ENCODE measurements at regions not wholly inside any gene's neighbourhood (a gene's known extent, or its start where the extent isn't known, plus 50 kb on each side); places are given as distances from the start of the nearest gene placed in this dataset.

- intact Hi-C loops (cut with DNase I), result no loop called here
- 76 to 80% (median 79%) methylated on average over 3 of the region's 3 CpGs for WGBS, 4 donors
These were observed 198.2 kb upstream of the APP start for GRCh38 chr21:26368591-26369320.

GRCh38 chr21:26366781-26367180, 196.2 kb upstream of the APP start:
- Histone ChIP-seq H3K27ac (no peak overlapping the region), H3K4me1 (replicated peaks in 1 of 2) (no peaks in the 10 kb centered on the region), H3K27me3 (no peaks in the 10 kb centered on the region), H3K9me3 (replicated peaks in 1 of 3) (no peaks in the 10 kb centered on the region), H3K4me3 (no peak overlapping the region), H3K36me3 (replicated peaks in 1 of 2) (no peaks in the 10 kb centered on the region)
- 89 to 97% (median 95%) methylated on average over 2 of the region's 2 CpGs for WGBS, 4 donors
- no peak for TF ChIP-seq POLR2A (IDR thresholded peaks at IDR 0.05)
- TF ChIP-seq CTCF (IDR thresholded peaks at IDR 0.05), result no peak
- intact Hi-C loops (cut with DNase I), result no loop called here
- DNase-seq, result no peak

More at GRCh38 chr21:26368591-26369320, 198.2 kb upstream of the APP start:
- Histone ChIP-seq H3K36me3 (replicated peaks in 1 of 2) (no peaks in the 10 kb centered on the region), H3K4me3 (no peak overlapping the region), H3K27ac (no peak overlapping the region), H3K4me1 (replicated peaks in 1 of 2) (no peaks in the 10 kb centered on the region), H3K27me3 (no peaks in the 10 kb centered on the region), H3K9me3 (replicated peaks in 1 of 3) (no peaks in the 10 kb centered on the region)
- DNase-seq, result no peak
- TF ChIP-seq POLR2A (IDR thresholded peaks at IDR 0.05), result no peak
- TF ChIP-seq CTCF (IDR thresholded peaks at IDR 0.05), result no peak

DNA sequence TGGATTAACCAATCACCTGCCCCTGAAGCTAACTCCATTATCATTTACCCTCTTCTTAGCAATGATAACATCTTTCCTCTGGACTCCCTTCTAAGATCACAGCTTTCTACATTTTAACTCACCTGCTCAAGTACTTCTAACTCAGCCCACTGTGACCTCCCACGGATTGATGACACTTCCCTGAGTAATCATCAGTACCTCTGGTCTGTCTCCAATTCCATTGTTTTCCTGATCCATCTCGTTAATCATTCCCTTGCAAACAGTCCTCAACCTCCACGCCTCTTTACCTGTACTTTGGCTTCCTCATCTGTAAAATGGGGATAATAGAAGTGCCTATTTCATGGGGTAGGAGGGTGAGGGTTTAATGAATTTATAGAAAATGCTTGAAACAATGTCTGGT, 195.3 kb upstream of the APP start:
- intact Hi-C loops (cut with DNase I), result no loop called here
- 79 to 88% (median 82%) methylated on average over 3 of the region's 3 CpGs for WGBS, 4 donors
- no peak for TF ChIP-seq POLR2A (IDR thresholded peaks at IDR 0.05)
- TF ChIP-seq CTCF (IDR thresholded peaks at IDR 0.05), result no peak

GRCh38 chr21:26351661-26352060, 181.1 kb upstream of the APP start:
- WGBS, 4 donors, result 0% methylated on average over 1 of the region's 1 CpG
- TF ChIP-seq POLR2A (IDR thresholded peaks at IDR 0.05) (no peak), CTCF (IDR thresholded peaks at IDR 0.05) (no peak)
- intact Hi-C loops (cut with DNase I), result no loop called here

More for the DNA sequence above, 195.3 kb upstream of the APP start:
- Histone ChIP-seq H3K9me3 (replicated peaks in 1 of 3) (no peaks in the 10 kb centered on the region), H3K4me3 (no peak overlapping the region), H3K27ac (no peak overlapping the region), H3K4me1 (replicated peaks in 1 of 2) (no peaks in the 10 kb centered on the region), H3K27me3 (no peaks in the 10 kb centered on the region), H3K36me3 (replicated peaks in 1 of 2) (no peaks in the 10 kb centered on the region)
- no peak for DNase-seq

More at GRCh38 chr21:26351661-26352060, 181.1 kb upstream of the APP start:
- no peak overlapping the region for H3K4me3 ChIP-seq
- no peaks in the 10 kb centered on the region for H3K4me1 ChIP-seq (replicated peaks in 1 of 2)
- H3K27me3 ChIP-seq, result no peaks in the 10 kb centered on the region
- H3K36me3 ChIP-seq (replicated peaks in 1 of 2), result no peaks in the 10 kb centered on the region
- no peak for DNase-seq
- no peaks in the 10 kb centered on the region for H3K9me3 ChIP-seq (replicated peaks in 1 of 3)
- H3K27ac ChIP-seq, result no peak overlapping the region
